SK-N-SH treated with all-trans-retinoic acid at 6 μM for 48 hours (cell line): ENCODE measurements at regions not wholly inside any gene's neighbourhood (a gene's known extent, or its start where the extent isn't known, plus 50 kb on each side); places are given as distances from the start of the nearest gene placed in this dataset.

Experiments used
- ATAC-seq: fragments of 200-7000 bp; cut with Tn5 transposase; 3 replicates; pipeline ENCODE4 v1.9.1; 2020; ENCODE audit warnings: mild to moderate bottlenecking, moderate library complexity
- BACH2 ChIP-seq: fragments of 250-450 bp; sonication (Bioruptor Pico); IDR thresholded peaks from 2 replicates; pipeline ENCODE4 v1.9.0; 2021; ENCODE audit warnings: mild to moderate bottlenecking, borderline replicate concordance
- CREB5 ChIP-seq: fragments of 250-450 bp; sonication (Bioruptor Pico); IDR thresholded peaks from 2 replicates; pipeline ENCODE4 v1.5.1; 2020; ENCODE audit warnings: low read depth, mild to moderate bottlenecking, moderate library complexity
- CSDC2 ChIP-seq: fragments of 250-450 bp; sonication (Bioruptor Pico); IDR thresholded peaks from 2 replicates; pipeline ENCODE4 v1.5.0; 2020; ENCODE audit warnings: mild to moderate bottlenecking, moderate library complexity
- CSRNP3 ChIP-seq: fragments of 250-450 bp; sonication (Bioruptor Pico); IDR thresholded peaks from 2 replicates; pipeline ENCODE4 v1.5.1; 2021; ENCODE audit warnings: mild to moderate bottlenecking, moderate library complexity
- ESRRG ChIP-seq: fragments of 250-450 bp; sonication (Bioruptor Pico); IDR thresholded peaks from 2 replicates; pipeline ENCODE4 v1.6.1; 2021; ENCODE audit warnings: mild to moderate bottlenecking
- GLIS3 ChIP-seq: fragments of 250-450 bp; sonication (Bioruptor Pico); IDR thresholded peaks from 2 replicates; pipeline ENCODE4 v1.5.0; 2020; ENCODE audit warnings: mild to moderate bottlenecking, moderate library complexity
- PATZ1 ChIP-seq: fragments of 250-450 bp; sonication (Bioruptor Pico); IDR thresholded peaks from 2 replicates; pipeline ENCODE4 v1.8.0; 2020; ENCODE audit warnings: mild to moderate bottlenecking, moderate library complexity, borderline replicate concordance
- PPARA ChIP-seq: fragments of 250-450 bp; sonication (Bioruptor Pico); IDR thresholded peaks from 2 replicates; pipeline ENCODE4 v1.5.0; 2020; ENCODE audit warnings: mild to moderate bottlenecking, borderline replicate concordance
- SNAI2 ChIP-seq: fragments of 250-450 bp; sonication (Bioruptor Pico); IDR thresholded peaks from 2 replicates; pipeline ENCODE4 v1.5.0; 2020; ENCODE audit warnings: mild to moderate bottlenecking, moderate library complexity
- TCF4 ChIP-seq: fragments of 250-450 bp; sonication (Bioruptor Pico); IDR thresholded peaks from 2 replicates; pipeline ENCODE4 v1.8.0; 2021; ENCODE audit warnings: mild to moderate bottlenecking, moderate library complexity, borderline replicate concordance
- TOX ChIP-seq: fragments of 250-450 bp; sonication (Bioruptor Pico); IDR thresholded peaks from 2 replicates; pipeline ENCODE4 v1.8.0; 2021; ENCODE audit warnings: mild to moderate bottlenecking, moderate library complexity, borderline replicate concordance
- TSHZ2 ChIP-seq: fragments of 250-450 bp; sonication (Bioruptor Pico); IDR thresholded peaks from 2 replicates; pipeline ENCODE4 v1.5.0; 2020; ENCODE audit warnings: mild to moderate bottlenecking, moderate library complexity
- ZFP30 ChIP-seq: fragments of 450-650 bp; formaldehyde crosslinking; IDR thresholded peaks from 2 replicates; pipeline ENCODE4 v1.5.0; 2022; ENCODE audit warnings: mild to moderate bottlenecking, moderate library complexity
- ZNF565 ChIP-seq: fragments of 450-650 bp; formaldehyde crosslinking; conservative IDR thresholded peaks from 2 replicates; pipeline ENCODE4 v1.5.0; 2020; ENCODE audit warnings: low read depth, mild to moderate bottlenecking, moderate library complexity
- ZNF70 ChIP-seq: fragments of 450-650 bp; formaldehyde crosslinking; IDR thresholded peaks from 2 replicates; pipeline ENCODE4 v1.5.0; 2020; ENCODE audit warnings: mild to moderate bottlenecking, moderate library complexity
- ZNF8 ChIP-seq: fragments of 450-650 bp; formaldehyde crosslinking; IDR thresholded peaks from 2 replicates; pipeline ENCODE4 v1.5.0; 2020; ENCODE audit warnings: mild to moderate bottlenecking, moderate library complexity

GRCh38 chr6:149201068-149201655 lies 116.3 kb upstream of the TAB2 start:
- ATAC-seq = no peak
- TF ChIP-seq TSHZ2 (CRISPR knock-in tag) = no peak
- TF ChIP-seq CREB5 (CRISPR knock-in tag) = no peak
- TF ChIP-seq ZNF8 (CRISPR knock-in tag) = no peak
- no peak for TF ChIP-seq CSRNP3 (CRISPR knock-in tag)
- TF ChIP-seq BACH2 (CRISPR knock-in tag) = no peak
- TF ChIP-seq ZNF565 (CRISPR knock-in tag) = no peak
- no peak for TF ChIP-seq SNAI2 (CRISPR knock-in tag)
- no peak for TF ChIP-seq ZNF70 (CRISPR knock-in tag)
- TF ChIP-seq, all 23 proteins: peak for 0

GRCh38 chr6:149202100-149202499 lies 115.4 kb upstream of the TAB2 start:
- TF ChIP-seq TOX (no peak), GLIS3 (CRISPR knock-in tag) (no peak), ZNF565 (CRISPR knock-in tag) (no peak), TCF4 (no peak)
- ATAC-seq = no peak

- TF ChIP-seq ESRRG (CRISPR knock-in tag) (no peak), TSHZ2 (CRISPR knock-in tag) (no peak)
- no peak for ATAC-seq
Measured at GRCh38 chr6:149202952-149203351, 114.6 kb upstream of the TAB2 start.

GRCh38 chr6:149203509-149203908 lies 114.0 kb upstream of the TAB2 start:
- no peak for ATAC-seq
- TF ChIP-seq ZNF8 (CRISPR knock-in tag) = no peak
- no peak for TF ChIP-seq CSDC2
- TF ChIP-seq BACH2 (CRISPR knock-in tag) = no peak
- TF ChIP-seq PPARA = no peak
- no peak for TF ChIP-seq PATZ1 (CRISPR knock-in tag)
- TF ChIP-seq ZFP30 = no peak
- no peak for TF ChIP-seq ESRRG (CRISPR knock-in tag)
